Spleen (tissue), 11 donors: ENCODE measurements at regions not wholly inside any gene's neighbourhood (a gene's known extent, or its start where the extent isn't known, plus 50 kb on each side); places are given as distances from the start of the nearest gene placed in this dataset.
"Not testable (repeated sequence)": the region's sequence is repeated elsewhere in the genome, so short reads cannot be mapped to it uniquely, and the experiment has no call there.

Experiments
- DNase-seq: peaks from one replicate; pipeline ENCODE4 v3.0.0-alpha.2; 2020
- H3K27ac ChIP-seq, 8 donors: fragments of 200-600 bp; sonication (generic) in 7 of 8; 1 replicate in 4 of 8; 2 replicates in 4 of 8; pipeline versions ENCODE4 v1.5.0 to v1.8.0; 2016 to 2021; ENCODE audit warnings: inconsistent platforms in 4 of 8, mild to moderate bottlenecking in 4 of 8, moderate library complexity in 1 of 8
- H3K27me3 ChIP-seq, 7 donors: fragments of 200-600 bp; sonication (generic) in 6 of 7; replicated peaks in 1 of 7; 1 replicate in 4 of 7; 2 replicates in 3 of 7; pipeline versions ENCODE4 v1.5.0 to v1.8.0; 2016 to 2021; ENCODE audit warnings: inconsistent platforms in 3 of 7, mild to moderate bottlenecking in 1 of 7
- H3K36me3 ChIP-seq, 6 donors: fragments of 200-600 bp; sonication (generic) in 5 of 6; 1 replicate in 4 of 6; 2 replicates in 2 of 6; pipeline versions ENCODE4 v1.5.0 to v1.8.0; 2016 to 2021; ENCODE audit warnings: inconsistent platforms in 2 of 6
- H3K4me1 ChIP-seq, 6 donors: fragments of 200-600 bp; sonication (generic) in 5 of 6; 1 replicate in 3 of 6; 2 replicates in 3 of 6; pipeline versions ENCODE4 v1.5.0 to v1.8.0; 2016 to 2021; ENCODE audit warnings: inconsistent platforms in 3 of 6
- H3K4me3 ChIP-seq, 8 donors: fragments of 200-600 bp; sonication (generic) in 7 of 8; 1 replicate in 4 of 8; 2 replicates in 4 of 8; pipeline versions ENCODE4 v1.5.0 to v1.8.0; 2016 to 2021; ENCODE audit warnings: inconsistent platforms in 4 of 8, mild to moderate bottlenecking in 4 of 8, moderate library complexity in 2 of 8
- H3K9me3 ChIP-seq, 8 donors: fragments of 200-600 bp; sonication (generic) in 7 of 8; 1 replicate in 4 of 8; 2 replicates in 4 of 8; pipeline versions ENCODE4 v1.5.0 to v1.8.0; 2016 to 2021; ENCODE audit warnings: inconsistent platforms in 4 of 8
- CTCF ChIP-seq, 11 experiments: fragments of 200-600 bp in 7 of 11; fragments of 450-650 bp in 4 of 11; sonication (generic) in 4 of 11; IDR thresholded peaks in 8 of 11; conservative IDR thresholded peaks in 3 of 11; 1 replicate in 7 of 11; 2 replicates in 4 of 11; pipeline versions ENCODE4 v1.4.0 to v1.8.0; 2016 to 2021; ENCODE audit warnings: antibody characterized with exemption in 11 of 11, inconsistent platforms in 4 of 11, mild to moderate bottlenecking in 1 of 11
- POLR2A ChIP-seq, 3 donors: fragments of 450-650 bp; IDR thresholded peaks; one replicate each; pipeline ENCODE4 v1.5.1; 2017; ENCODE audit warnings: antibody characterized with exemption in 3 of 3, mild to moderate bottlenecking in 1 of 3
- POLR2AphosphoS5 ChIP-seq, 3 donors: sonication (generic); formaldehyde crosslinking; IDR thresholded peaks; one replicate each; pipeline ENCODE4 v1.5.1; 2017; ENCODE audit warnings: antibody characterized with exemption in 3 of 3
- WGBS, 5 donors: extraction: QIAGEN DNeasy Blood & Tissue Kit in 3 of 5; methylation state at CpG; one replicate each; pipeline versions ENCODE4 v1.1.5 to v1.1.7; 2013 to 2018; 5-methylcytosine and 5-hydroxymethylcytosine counted together
- intact Hi-C: fragments of 100-400 bp; cut with DNase I; formaldehyde crosslinking; loops from one replicate; pipeline ENCODE4 v1.15.0; 2023; ENCODE audit warnings: low total_unique reads
- donor health status: healthy with polysubstance abuse.
- donor health status: DM: no; HTN: no; CAD: no; lungs with moderate emphysema.
- donor health status: DM: no; HTN: no; CAD: no.
- donor health status: Bipolar disorder and iron deficiency.
- donor health status: healthy.
- donor health status: DM: no; HTN: no; CAD: no.
- donor health status: DM: yes; HTN: yes; CAD: no.

- TF ChIP-seq CTCF (IDR thresholded peaks at IDR 0.05 in 8 of 11, conservative IDR thresholded peaks at IDR 0.05 in 3 of 11): no peak
- TF ChIP-seq POLR2AphosphoS5 (IDR thresholded peaks at IDR 0.05): no peak
- TF ChIP-seq POLR2A (IDR thresholded peaks at IDR 0.05): no peak
- Histone ChIP-seq H3K9me3 (peaks cover 0 to 15% (median 8%) of the 10 kb centered on the region in 8 donors), H3K27me3 (peaks cover 0 to 30% (median 0%) of the 10 kb centered on the region in 7 donors), H3K27ac (no peak overlapping the region), H3K36me3 (no peaks in the 10 kb centered on the region), H3K4me1 (peaks cover 0 to 7% (median 0%) of the 10 kb centered on the region in 6 donors), H3K4me3 (no peak overlapping the region)
- no peak for DNase-seq
- intact Hi-C loops: no loop called here
- 69 to 73% (median 71%) methylated on average over 4 of the region's 4 CpGs for WGBS, 5 donors
Observed at GRCh38 chr11:44387415-44387814, 77.5 kb upstream of the ALX4 start.

GRCh38 chr11:44387825-44388224 lies 77.9 kb upstream of the ALX4 start:
- 73 to 90% (median 82%) methylated on average over 3 of the region's 3 CpGs for WGBS, 5 donors
- no peak overlapping the region for H3K27ac ChIP-seq
- H3K36me3 ChIP-seq: no peaks in the 10 kb centered on the region
- H3K4me3 ChIP-seq: no peak overlapping the region
- peaks cover 0 to 7% (median 0%) of the 10 kb centered on the region in 6 donors for H3K4me1 ChIP-seq
- intact Hi-C loops: no loop called here
- TF ChIP-seq POLR2AphosphoS5 (IDR thresholded peaks at IDR 0.05): no peak
- no peak for TF ChIP-seq POLR2A (IDR thresholded peaks at IDR 0.05)
- no peak for TF ChIP-seq CTCF (IDR thresholded peaks at IDR 0.05 in 8 of 11, conservative IDR thresholded peaks at IDR 0.05 in 3 of 11)
- H3K27me3 ChIP-seq: peaks cover 0 to 28% (median 0%) of the 10 kb centered on the region in 7 donors
- DNase-seq: no peak
- H3K9me3 ChIP-seq: peaks cover 0 to 15% (median 8%) of the 10 kb centered on the region in 8 donors

- TF ChIP-seq POLR2AphosphoS5 (IDR thresholded peaks at IDR 0.05) (no peak), CTCF (IDR thresholded peaks at IDR 0.05 in 8 of 11, conservative IDR thresholded peaks at IDR 0.05 in 3 of 11) (no peak), POLR2A (IDR thresholded peaks at IDR 0.05) (no peak)
- no peaks in the 10 kb centered on the region for H3K36me3 ChIP-seq
- DNase-seq: no peak
- peaks cover 0 to 7% (median 0%) of the 10 kb centered on the region in 6 donors for H3K4me1 ChIP-seq
- peaks cover 0 to 19% (median 0%) of the 10 kb centered on the region in 7 donors for H3K27me3 ChIP-seq
- H3K9me3 ChIP-seq: peaks cover 0 to 15% (median 8%) of the 10 kb centered on the region in 8 donors
- 24 to 33% (median 30%) methylated on average over 10 of the region's 10 CpGs for WGBS, 5 donors
- H3K4me3 ChIP-seq: no peak overlapping the region
- no peak overlapping the region for H3K27ac ChIP-seq
- intact Hi-C loops: no loop called here
Observed at GRCh38 chr11:44388828-44389657, 79.1 kb upstream of the ALX4 start.

GRCh38 chr11:44389963-44390605 lies 80.1 kb upstream of the ALX4 start:
- intact Hi-C loops: no loop called here
- Histone ChIP-seq H3K4me3 (no peak overlapping the region), H3K27ac (no peak overlapping the region), H3K4me1 (peaks cover 0 to 7% (median 0%) of the 10 kb centered on the region in 6 donors), H3K27me3 (peaks cover 0 to 16% (median 0%) of the 10 kb centered on the region in 7 donors), H3K9me3 (peaks cover 0 to 18% (median 10%) of the 10 kb centered on the region in 8 donors), H3K36me3 (no peaks in the 10 kb centered on the region)
- WGBS, 5 donors: 72 to 87% (median 86%) methylated on average over 3 of the region's 3 CpGs
- no peak for DNase-seq
- TF ChIP-seq POLR2A (IDR thresholded peaks at IDR 0.05) (no peak), POLR2AphosphoS5 (IDR thresholded peaks at IDR 0.05) (no peak), CTCF (IDR thresholded peaks at IDR 0.05 in 8 of 11, conservative IDR thresholded peaks at IDR 0.05 in 3 of 11) (no peak)

GRCh38 chr11:44391004-44391403 lies 81.1 kb upstream of the ALX4 start:
- peaks cover 0 to 20% (median 0%) of the 10 kb centered on the region in 7 donors for H3K27me3 ChIP-seq
- H3K9me3 ChIP-seq: peaks cover 0 to 18% (median 10%) of the 10 kb centered on the region in 8 donors
- H3K36me3 ChIP-seq, H3K4me3 ChIP-seq, H3K4me1 ChIP-seq, H3K27ac ChIP-seq, intact Hi-C loops, DNase-seq: not testable (repeated sequence)
- WGBS, 5 donors: 84 to 98% (median 93%) methylated on average over 3 of the region's 3 CpGs

GRCh38 chr11:44396746-44397145 lies 86.8 kb upstream of the ALX4 start:
- H3K4me3 ChIP-seq, H3K9me3 ChIP-seq, intact Hi-C loops, H3K36me3 ChIP-seq, H3K27ac ChIP-seq, H3K4me1 ChIP-seq, DNase-seq: not testable (repeated sequence)
- WGBS, 5 donors: 65 to 79% (median 72%) methylated on average over 7 to 10 of the region's 10 CpGs
- peaks cover 0 to 34% (median 12%) of the 10 kb centered on the region in 7 donors for H3K27me3 ChIP-seq
